Nephron (organoid): ENCODE measurements at regions not wholly inside any gene's neighbourhood (a gene's known extent, or its start where the extent isn't known, plus 50 kb on each side); places are given as distances from the start of the nearest gene placed in this dataset.
"Not testable (repeated sequence)": the region's sequence is repeated elsewhere in the genome, so short reads cannot be mapped to it uniquely, and the experiment has no call there.

Experiments
- H3K27ac Mint-ChIP-seq, 3 experiments: 2 replicates each; pipeline ENCODE4 v1.8.0; 2020; ENCODE audit warnings: mixed read lengths in 3 of 3, mild to moderate bottlenecking in 2 of 3, moderate library complexity in 1 of 3
- H3K27me3 Mint-ChIP-seq: 2 replicates; pipeline ENCODE4 v1.8.0; 2021; ENCODE audit warnings: low read depth, mild to moderate bottlenecking, moderate library complexity, mixed read lengths
- H3K36me3 Mint-ChIP-seq: 2 replicates; pipeline ENCODE4 v1.8.0; 2020; ENCODE audit warnings: low read depth, mixed read lengths
- H3K4me1 Mint-ChIP-seq: 2 replicates; pipeline ENCODE4 v1.8.0; 2020; ENCODE audit warnings: mixed read lengths
- H3K4me3 Mint-ChIP-seq, 3 experiments: 2 replicates each; pipeline ENCODE4 v1.8.0; 2020; ENCODE audit warnings: mild to moderate bottlenecking in 3 of 3, mixed read lengths in 3 of 3, moderate library complexity in 2 of 3
- H3K9me3 Mint-ChIP-seq: 2 replicates; pipeline ENCODE4 v1.8.0; 2020; ENCODE audit warnings: mixed read lengths
- TF ChIP-seq, protein P1 (sequence below), 3 experiments: fragments of 200-600 bp; sonication (generic); IDR thresholded peaks; one replicate each; pipeline ENCODE4 v1.5.0; 2021; ENCODE audit warnings: antibody characterized with exemption in 3 of 3; ENCODE audit not compliant: unreplicated experiment in 3 of 3

GRCh38 chr2:15692551-15693377, 101.1 kb downstream of the DDX1 start:
- Mint-ChIP-seq H3K9me3 (no peaks in the 10 kb centered on the region), H3K36me3 (no peaks in the 10 kb centered on the region), H3K4me1 (peaks cover 28% of the 10 kb centered on the region), H3K4me3 (no peak overlapping the region), H3K27me3 (peaks cover 16% of the 10 kb centered on the region), H3K27ac (no peak overlapping the region)
- TF ChIP-seq, protein P1, sequence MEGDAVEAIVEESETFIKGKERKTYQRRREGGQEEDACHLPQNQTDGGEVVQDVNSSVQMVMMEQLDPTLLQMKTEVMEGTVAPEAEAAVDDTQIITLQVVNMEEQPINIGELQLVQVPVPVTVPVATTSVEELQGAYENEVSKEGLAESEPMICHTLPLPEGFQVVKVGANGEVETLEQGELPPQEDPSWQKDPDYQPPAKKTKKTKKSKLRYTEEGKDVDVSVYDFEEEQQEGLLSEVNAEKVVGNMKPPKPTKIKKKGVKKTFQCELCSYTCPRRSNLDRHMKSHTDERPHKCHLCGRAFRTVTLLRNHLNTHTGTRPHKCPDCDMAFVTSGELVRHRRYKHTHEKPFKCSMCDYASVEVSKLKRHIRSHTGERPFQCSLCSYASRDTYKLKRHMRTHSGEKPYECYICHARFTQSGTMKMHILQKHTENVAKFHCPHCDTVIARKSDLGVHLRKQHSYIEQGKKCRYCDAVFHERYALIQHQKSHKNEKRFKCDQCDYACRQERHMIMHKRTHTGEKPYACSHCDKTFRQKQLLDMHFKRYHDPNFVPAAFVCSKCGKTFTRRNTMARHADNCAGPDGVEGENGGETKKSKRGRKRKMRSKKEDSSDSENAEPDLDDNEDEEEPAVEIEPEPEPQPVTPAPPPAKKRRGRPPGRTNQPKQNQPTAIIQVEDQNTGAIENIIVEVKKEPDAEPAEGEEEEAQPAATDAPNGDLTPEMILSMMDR (IDR thresholded peaks at IDR 0.05; ENCODE audit: unreplicated experiment in 3 of 3) = no peak

- peaks cover 28% of the 10 kb centered on the region for H3K4me1 Mint-ChIP-seq
- H3K27ac Mint-ChIP-seq = peak overlapping the region in 1 of 3 experiments; percentile 12
- no peaks in the 10 kb centered on the region for H3K36me3 Mint-ChIP-seq
- TF ChIP-seq, protein P1 (IDR thresholded peaks at IDR 0.05; ENCODE audit: unreplicated experiment in 3 of 3) = no peak
- no peaks in the 10 kb centered on the region for H3K9me3 Mint-ChIP-seq
- peaks cover 16% of the 10 kb centered on the region for H3K27me3 Mint-ChIP-seq
- H3K4me3 Mint-ChIP-seq = no peak overlapping the region
These were observed 101.7 kb downstream of the DDX1 start for GRCh38 chr2:15693382-15693781.

- no peak overlapping the region for H3K4me3 Mint-ChIP-seq
These were observed 102.4 kb downstream of the DDX1 start for GRCh38 chr2:15693926-15694588.

DNA sequence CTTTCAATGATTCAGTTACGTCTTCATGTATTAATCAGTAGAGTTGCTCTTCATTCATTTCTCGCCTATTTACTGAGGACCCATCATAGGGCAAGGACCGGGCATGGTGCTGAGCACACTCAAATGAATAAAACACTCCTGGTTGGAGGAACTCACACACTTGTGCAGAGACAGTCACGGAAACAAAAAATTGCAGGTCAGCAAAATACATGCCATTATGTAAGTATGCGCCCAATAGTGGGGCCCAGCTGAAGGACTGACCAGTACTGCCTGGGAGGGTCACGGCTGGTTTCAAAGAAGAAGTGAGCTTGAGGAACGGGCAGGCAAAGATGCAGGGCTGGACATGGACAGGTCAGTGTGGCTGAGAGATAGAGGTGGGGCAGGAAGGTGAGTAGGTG, 102.9 kb downstream of the DDX1 start:
- Mint-ChIP-seq H3K4me3 (no peak overlapping the region), H3K27ac (peak overlapping the region in 2 of 3 experiments; percentile 6 to 25), H3K9me3 (no peaks in the 10 kb centered on the region)

More at GRCh38 chr2:15693926-15694588, 102.4 kb downstream of the DDX1 start:
- peaks cover 16% of the 10 kb centered on the region for H3K27me3 Mint-ChIP-seq
- TF ChIP-seq, protein P1 (IDR thresholded peaks at IDR 0.05; ENCODE audit: unreplicated experiment in 3 of 3) = no peak
- H3K36me3 Mint-ChIP-seq = no peaks in the 10 kb centered on the region
- no peaks in the 10 kb centered on the region for H3K9me3 Mint-ChIP-seq
- peak overlapping the region in 2 of 3 experiments; percentile 12 to 25 for H3K27ac Mint-ChIP-seq
- H3K4me1 Mint-ChIP-seq = peaks cover 28% of the 10 kb centered on the region

GRCh38 chr2:15695582-15696330, 104.1 kb downstream of the DDX1 start:
- Mint-ChIP-seq H3K36me3 (no peaks in the 10 kb centered on the region), H3K27me3 (peaks cover 12% of the 10 kb centered on the region), H3K4me3 (no peak overlapping the region), H3K9me3 (no peaks in the 10 kb centered on the region), H3K4me1 (peaks cover 23% of the 10 kb centered on the region), H3K27ac (no peak overlapping the region)
- TF ChIP-seq, protein P1 (IDR thresholded peaks at IDR 0.05; ENCODE audit: unreplicated experiment in 3 of 3) = no peak

More for the DNA sequence above, 102.9 kb downstream of the DDX1 start:
- Mint-ChIP-seq H3K27me3 (peaks cover 16% of the 10 kb centered on the region), H3K4me1 (peaks cover 25% of the 10 kb centered on the region), H3K36me3 (no peaks in the 10 kb centered on the region)
- TF ChIP-seq, protein P1 (IDR thresholded peaks at IDR 0.05; ENCODE audit: unreplicated experiment in 3 of 3) = no peak

DNA sequence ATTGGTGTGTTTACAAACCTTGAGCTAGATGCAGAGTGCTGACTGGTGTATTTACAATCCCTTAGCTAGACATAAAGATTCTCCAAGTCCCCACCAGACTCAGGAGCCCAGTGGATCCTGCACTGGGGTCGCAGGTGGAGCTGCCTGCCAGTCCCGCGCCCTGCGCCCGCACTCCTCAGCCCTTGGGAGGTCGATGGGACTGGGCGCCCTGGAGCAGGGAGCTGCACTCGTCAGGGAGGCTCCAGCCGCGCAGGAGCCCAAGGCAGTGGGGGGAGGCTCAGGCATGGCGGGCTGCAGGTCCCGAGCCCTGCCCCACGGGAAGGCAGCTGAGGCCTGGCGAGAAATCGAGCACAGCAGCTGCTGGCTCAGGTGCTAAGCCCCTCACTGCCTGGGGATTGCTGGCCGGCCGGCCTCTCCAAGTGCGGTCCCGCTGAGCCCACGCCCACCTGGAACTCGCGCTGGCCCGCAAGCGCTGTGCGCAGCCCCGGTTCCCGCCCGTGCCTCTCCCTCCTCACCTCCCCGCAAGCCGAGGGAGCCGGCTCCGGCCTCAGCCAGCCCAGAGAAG, 105.0 kb downstream of the DDX1 start:
- not testable (repeated sequence) for H3K9me3 Mint-ChIP-seq, H3K27ac Mint-ChIP-seq, H3K4me3 Mint-ChIP-seq, H3K36me3 Mint-ChIP-seq
- H3K27me3 Mint-ChIP-seq = peaks cover 11% of the 10 kb centered on the region
- peaks cover 23% of the 10 kb centered on the region for H3K4me1 Mint-ChIP-seq
